ENCODE measurements at regions not wholly inside any gene's neighbourhood (a gene's known extent, or its start where the extent isn't known, plus 50 kb on each side); places are given as distances from the start of the nearest gene placed in this dataset.

DNA sequence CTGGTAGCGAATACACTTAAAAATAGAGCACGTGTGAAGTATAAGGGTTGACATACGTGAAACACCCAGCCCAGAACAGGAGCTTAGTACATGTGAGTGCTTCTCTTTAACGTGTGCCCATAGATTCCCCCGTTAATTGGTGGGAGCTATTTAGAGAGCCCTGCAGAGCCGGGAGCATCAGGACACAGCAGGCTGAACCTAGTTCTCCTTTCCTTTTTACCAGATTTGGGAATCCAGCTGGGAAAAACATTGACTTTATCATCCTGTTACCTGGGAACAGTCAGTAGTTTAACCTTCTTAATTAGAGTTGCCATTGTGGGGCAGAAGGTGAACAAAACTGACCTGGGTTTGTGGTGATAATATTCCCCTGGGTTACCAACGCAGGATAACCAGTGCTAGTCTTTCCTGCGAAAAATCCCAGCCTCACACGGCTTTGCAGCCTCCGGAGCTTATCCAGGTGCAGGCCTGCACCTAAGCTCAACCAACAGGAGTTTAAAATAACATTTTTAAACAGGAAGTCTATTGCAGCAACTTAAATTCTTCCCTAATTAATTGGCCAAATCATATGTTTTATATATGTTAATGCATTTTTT is 78.1 kb upstream of the SPTBN1 start:
- no peak overlapping the region for H3K27ac ChIP-seq (ENCODE audit: low read length)
- H3K4me3 ChIP-seq (ENCODE audit: low read length), result no peak overlapping the region
- DNase-seq (no peak), ATAC-seq (no peak)
- WGBS, result 72% methylated on average over 10 of the region's 10 CpGs
- peaks cover under 1% of the 10 kb centered on the region for H3K4me1 ChIP-seq (ENCODE audit: control insufficient read depth, insufficient read depth, low read length)
- intact Hi-C loops (cut with DNase I), result no loop called here
- H3K27me3 ChIP-seq (ENCODE audit: control insufficient read depth, insufficient read depth), result no peaks in the 10 kb centered on the region
- no peaks in the 10 kb centered on the region for H3K9me3 ChIP-seq (ENCODE audit: control insufficient read depth, low read length)

DNA sequence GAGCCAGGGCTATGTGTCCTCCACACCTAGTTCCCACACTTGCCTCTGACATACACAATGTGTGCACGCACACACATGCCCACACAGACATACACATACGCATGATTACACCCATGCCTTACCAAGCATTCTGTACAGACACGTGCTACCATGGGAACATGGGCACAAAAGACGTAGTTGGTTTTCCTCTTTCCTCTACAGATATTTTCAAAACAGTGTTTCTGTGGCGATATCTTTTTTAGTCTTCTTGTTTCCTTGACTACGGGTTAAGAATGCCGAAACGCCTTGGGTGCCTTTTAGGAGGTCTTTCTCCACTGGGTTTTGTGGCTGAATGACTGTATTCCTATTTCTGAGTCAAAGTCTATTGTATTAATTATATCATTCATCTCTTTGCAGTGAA is 75.5 kb upstream of the SPTBN1 start:
- H3K9me3 ChIP-seq (ENCODE audit: control insufficient read depth, low read length), result no peaks in the 10 kb centered on the region
- H3K27ac ChIP-seq (ENCODE audit: low read length), result no peak overlapping the region
- ATAC-seq (no peak), DNase-seq (no peak)
- H3K27me3 ChIP-seq (ENCODE audit: control insufficient read depth, insufficient read depth), result no peaks in the 10 kb centered on the region
- intact Hi-C loops (cut with DNase I), result no loop called here
- WGBS, result 82% methylated on average over 8 of the region's 8 CpGs
- no peak overlapping the region for H3K4me3 ChIP-seq (ENCODE audit: low read length)
- peaks cover 3% of the 10 kb centered on the region for H3K4me1 ChIP-seq (ENCODE audit: control insufficient read depth, insufficient read depth, low read length)

DNA sequence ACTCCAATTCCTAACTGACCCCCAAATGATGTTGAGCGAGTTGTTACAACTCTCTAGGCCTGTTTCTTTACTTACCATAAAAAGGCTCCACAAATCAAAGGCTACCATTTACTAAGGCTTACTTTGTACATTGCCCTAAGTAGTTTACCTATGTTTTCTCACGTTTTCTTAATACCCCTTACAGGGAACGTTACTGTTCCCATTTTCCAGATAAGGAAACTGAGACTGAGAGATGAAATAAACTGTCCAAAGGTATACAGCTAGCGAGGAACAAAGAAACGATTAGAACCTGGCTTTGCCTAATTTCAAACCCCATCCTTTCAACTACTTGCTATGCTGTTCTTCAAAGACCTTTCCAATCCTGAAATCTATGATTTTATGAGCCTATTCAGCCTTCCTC is 74.8 kb upstream of the SPTBN1 start:
- Histone ChIP-seq H3K9me3 (ENCODE audit: control insufficient read depth, low read length) (no peaks in the 10 kb centered on the region), H3K4me1 (ENCODE audit: control insufficient read depth, insufficient read depth, low read length) (peaks cover 5% of the 10 kb centered on the region), H3K27me3 (ENCODE audit: control insufficient read depth, insufficient read depth) (no peaks in the 10 kb centered on the region), H3K4me3 (ENCODE audit: low read length) (no peak overlapping the region), H3K27ac (ENCODE audit: low read length) (no peak overlapping the region)
- WGBS, result 94% methylated on average over 5 of the region's 5 CpGs
- ATAC-seq (no peak), DNase-seq (no peak)
- intact Hi-C loops (cut with DNase I), result no loop called here

DNA sequence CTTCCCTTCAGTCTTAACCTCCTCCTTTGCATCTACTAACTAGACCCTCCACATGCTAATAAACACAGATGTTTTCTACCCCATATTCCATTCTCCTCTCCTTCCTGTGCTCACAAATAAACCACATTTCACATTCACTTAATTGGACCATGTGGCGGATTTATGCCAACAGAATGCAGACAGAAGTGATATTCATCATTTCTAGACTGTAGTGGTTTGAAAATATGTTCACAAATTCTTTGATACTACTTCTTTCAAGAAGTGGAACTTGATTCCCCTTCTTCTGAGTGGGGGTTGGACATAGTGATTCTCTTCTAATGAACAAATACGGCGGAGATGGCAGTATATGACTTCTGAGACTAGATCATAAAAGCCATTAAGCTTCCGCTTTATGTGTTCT is 73.5 kb upstream of the SPTBN1 start:
- H3K27ac ChIP-seq (ENCODE audit: low read length), result no peak overlapping the region
- intact Hi-C loops (cut with DNase I), result no loop called here
- no peaks in the 10 kb centered on the region for H3K27me3 ChIP-seq (ENCODE audit: control insufficient read depth, insufficient read depth)
- ATAC-seq (no peak), DNase-seq (no peak)
- H3K9me3 ChIP-seq (ENCODE audit: control insufficient read depth, low read length), result no peaks in the 10 kb centered on the region
- H3K4me1 ChIP-seq (ENCODE audit: control insufficient read depth, insufficient read depth, low read length), result peaks cover 6% of the 10 kb centered on the region
- no peak overlapping the region for H3K4me3 ChIP-seq (ENCODE audit: low read length)
- WGBS, result 97% methylated on average over 4 of the region's 4 CpGs

DNA sequence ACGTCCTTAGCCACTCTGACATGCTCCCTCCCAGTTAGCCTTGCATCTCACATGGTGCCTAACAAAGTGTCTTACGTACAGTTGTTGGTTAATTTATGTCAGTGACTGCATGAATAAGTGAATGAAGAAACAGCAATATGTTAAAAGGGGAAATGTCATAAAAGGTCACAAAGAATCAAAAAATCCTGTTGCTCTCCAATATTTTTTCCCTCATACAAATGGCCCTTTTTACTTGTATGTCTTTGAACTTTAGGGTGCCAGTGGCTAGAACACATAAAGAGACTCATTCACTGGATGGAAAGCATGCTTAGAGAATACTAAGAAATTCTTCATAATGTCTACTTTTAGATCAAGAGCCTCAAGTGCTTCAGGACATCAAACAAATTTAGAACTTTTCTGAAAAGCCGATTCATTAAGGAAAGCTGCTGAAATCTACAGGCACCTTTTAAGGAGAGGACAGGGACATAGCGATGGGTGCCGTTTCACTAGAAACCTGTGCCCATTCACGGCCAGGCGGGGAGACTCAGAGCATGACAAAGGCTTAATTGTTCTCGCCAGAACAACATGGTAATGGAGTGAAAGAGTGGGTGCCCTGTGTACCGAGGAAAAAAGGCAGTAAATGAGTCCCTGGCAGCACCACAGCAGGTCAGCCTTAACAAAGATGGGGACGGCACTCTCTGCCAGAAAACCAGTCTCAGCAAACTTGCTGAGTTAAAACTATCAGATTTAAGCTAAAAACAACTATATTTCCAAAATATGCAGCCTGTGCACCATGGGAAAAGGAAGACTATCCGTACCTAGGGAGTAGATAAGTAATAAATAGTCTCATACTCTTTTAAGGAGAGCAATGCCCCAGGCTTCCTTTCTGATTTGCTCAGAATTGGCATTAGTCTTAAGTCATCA is 71.6 kb upstream of the SPTBN1 start:
- no peak for DNase-seq
- Histone ChIP-seq H3K9me3 (ENCODE audit: control insufficient read depth, low read length) (no peaks in the 10 kb centered on the region), H3K4me1 (ENCODE audit: control insufficient read depth, insufficient read depth, low read length) (peaks cover 12% of the 10 kb centered on the region), H3K27me3 (ENCODE audit: control insufficient read depth, insufficient read depth) (no peaks in the 10 kb centered on the region), H3K27ac (ENCODE audit: low read length) (peak overlapping the region; percentile 20), H3K4me3 (ENCODE audit: low read length) (no peak overlapping the region)
- intact Hi-C loops (cut with DNase I), result no loop called here
- ATAC-seq, result peak in 1 of 2 donors; percentile 28
- 66% methylated on average over 11 of the region's 11 CpGs for WGBS

DNA sequence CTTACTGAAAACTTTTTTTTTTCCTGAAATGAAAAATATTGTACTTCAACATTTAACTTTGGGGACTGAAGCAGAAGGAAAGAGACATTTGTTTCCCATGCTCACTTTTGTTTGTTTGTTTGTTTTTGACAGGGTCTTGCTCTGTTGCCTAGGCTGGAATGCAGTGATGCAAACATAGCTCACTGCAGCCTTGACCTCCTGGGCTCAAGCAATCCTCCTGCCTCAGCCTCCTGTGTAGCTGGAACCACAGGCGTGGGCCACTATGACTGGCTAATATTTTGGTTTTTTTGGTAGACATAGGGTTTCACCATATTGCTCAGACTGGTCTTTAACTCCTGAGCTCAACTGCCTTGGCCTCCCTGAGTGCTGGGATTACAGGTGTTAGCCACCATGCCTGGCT is 70.9 kb upstream of the SPTBN1 start:
- Histone ChIP-seq H3K27ac (ENCODE audit: low read length) (no peak overlapping the region), H3K9me3 (ENCODE audit: control insufficient read depth, low read length) (no peaks in the 10 kb centered on the region), H3K27me3 (ENCODE audit: control insufficient read depth, insufficient read depth) (no peaks in the 10 kb centered on the region), H3K4me1 (ENCODE audit: control insufficient read depth, insufficient read depth, low read length) (peaks cover 12% of the 10 kb centered on the region), H3K4me3 (ENCODE audit: low read length) (no peak overlapping the region)
- ATAC-seq (no peak), DNase-seq (no peak)
- intact Hi-C loops (cut with DNase I), result no loop called here
- WGBS, result 94% methylated on average over 1 of the region's 1 CpG

DNA sequence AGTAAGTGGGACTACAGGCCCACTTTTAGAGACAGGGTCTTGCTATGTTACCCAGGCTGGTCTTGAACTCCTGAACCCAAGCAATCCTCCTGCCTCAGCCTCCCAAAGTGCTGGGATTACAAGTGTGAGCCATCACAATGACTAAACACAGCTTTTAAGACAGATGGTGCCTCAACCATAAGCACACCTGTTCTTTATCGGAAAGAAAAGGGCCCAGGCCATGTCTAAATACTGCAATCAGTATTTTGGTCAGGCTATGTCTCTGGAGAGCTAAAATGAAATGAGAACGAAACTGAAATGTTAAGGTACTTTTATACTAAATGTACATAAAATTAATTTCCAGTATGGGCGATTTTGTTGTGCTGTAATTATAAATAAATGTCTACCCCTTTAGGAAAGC is 69.5 kb upstream of the SPTBN1 start:
- Histone ChIP-seq H3K27ac (ENCODE audit: low read length) (peak overlapping the region; percentile 87), H3K4me1 (ENCODE audit: control insufficient read depth, insufficient read depth, low read length) (peaks cover 12% of the 10 kb centered on the region), H3K4me3 (ENCODE audit: low read length) (no peak overlapping the region), H3K27me3 (ENCODE audit: control insufficient read depth, insufficient read depth) (no peaks in the 10 kb centered on the region), H3K9me3 (ENCODE audit: control insufficient read depth, low read length) (no peaks in the 10 kb centered on the region)
- WGBS, result 66% methylated on average over 3 of the region's 3 CpGs
- intact Hi-C loops (cut with DNase I), result no loop called here
- no peak for DNase-seq
- ATAC-seq, result no peak

DNA sequence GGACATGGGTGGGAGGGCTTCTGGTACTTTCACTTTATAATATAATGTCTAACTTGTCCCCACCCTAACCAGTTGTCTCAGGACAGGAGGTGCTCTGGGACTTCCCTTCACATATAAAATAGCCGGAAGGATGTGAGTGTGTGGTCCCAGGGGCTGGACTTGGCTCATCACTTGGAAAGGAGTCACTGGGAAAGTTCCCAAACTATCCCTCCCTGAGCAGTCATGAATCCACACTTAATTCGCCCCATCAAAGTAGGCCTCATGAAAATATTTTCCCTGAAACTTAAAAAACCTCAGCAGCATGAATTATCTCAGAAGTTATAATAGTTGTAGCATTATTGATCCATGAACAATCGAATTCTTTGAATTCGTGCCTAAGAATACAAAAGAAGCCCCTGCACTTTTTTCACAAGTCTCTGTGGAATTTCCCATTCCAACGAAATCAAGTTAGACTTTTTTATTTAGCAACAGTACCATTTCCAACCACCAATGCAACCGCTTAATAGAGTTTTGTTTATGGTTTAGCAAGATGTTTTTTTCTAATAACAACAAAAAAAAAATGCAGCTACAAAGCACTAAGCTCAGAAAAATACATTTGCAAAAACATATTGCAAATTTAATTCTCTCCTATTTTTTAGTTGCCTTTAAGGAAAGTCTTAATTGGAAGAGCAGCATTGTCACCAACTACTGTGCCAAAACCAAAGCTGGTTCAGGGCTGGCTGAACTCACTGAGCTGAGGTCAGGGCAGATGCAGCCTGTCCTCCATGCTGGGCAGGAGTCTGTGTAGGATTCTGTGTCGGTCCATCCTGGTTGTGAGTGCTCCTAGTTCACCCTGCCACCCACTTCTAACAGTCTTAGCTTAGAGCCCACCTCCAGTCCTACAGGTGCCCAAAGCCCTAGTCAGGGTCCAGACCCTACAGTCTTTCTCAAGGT is 68.8 kb upstream of the SPTBN1 start:
- peak; percentile 89 to 95 for ATAC-seq
- Histone ChIP-seq H3K27ac (ENCODE audit: low read length) (peak overlapping the region; percentile 76), H3K4me3 (ENCODE audit: low read length) (no peak overlapping the region), H3K4me1 (ENCODE audit: control insufficient read depth, insufficient read depth, low read length) (peaks cover 12% of the 10 kb centered on the region), H3K9me3 (ENCODE audit: control insufficient read depth, low read length) (no peaks in the 10 kb centered on the region), H3K27me3 (ENCODE audit: control insufficient read depth, insufficient read depth) (no peaks in the 10 kb centered on the region)
- DNase-seq, result peak in 2 of 3 donors; percentile 49 to 84
- 37% methylated on average over 7 of the region's 7 CpGs for WGBS
- intact Hi-C loops (cut with DNase I), result no loop called here

DNA sequence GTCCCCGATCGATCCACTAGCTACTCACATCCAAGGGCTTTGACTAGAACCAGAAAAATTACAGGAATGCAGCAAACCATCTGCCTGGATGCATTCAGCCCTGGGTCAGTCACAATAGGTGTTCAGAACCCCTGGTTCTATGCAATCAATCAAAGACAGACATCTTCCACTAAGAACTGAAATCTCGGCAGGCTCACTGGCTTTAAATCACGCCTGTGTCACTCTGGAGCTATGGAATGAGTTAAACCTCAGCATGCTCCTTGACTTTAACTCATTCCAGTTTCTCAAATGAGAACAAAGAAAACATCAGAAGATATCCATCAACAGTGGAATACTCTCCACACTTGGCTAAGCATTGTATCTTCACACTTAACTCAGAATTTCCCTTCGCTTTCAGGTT is 68.1 kb upstream of the SPTBN1 start:
- peak overlapping the region; percentile 75 for H3K27ac ChIP-seq (ENCODE audit: low read length)
- peaks cover 12% of the 10 kb centered on the region for H3K4me1 ChIP-seq (ENCODE audit: control insufficient read depth, insufficient read depth, low read length)
- intact Hi-C loops (cut with DNase I), result no loop called here
- no peak for DNase-seq
- no peak for ATAC-seq
- H3K4me3 ChIP-seq (ENCODE audit: low read length), result no peak overlapping the region
- no peaks in the 10 kb centered on the region for H3K9me3 ChIP-seq (ENCODE audit: control insufficient read depth, low read length)
- WGBS, result 87% methylated on average over 5 of the region's 5 CpGs
- H3K27me3 ChIP-seq (ENCODE audit: control insufficient read depth, insufficient read depth), result no peaks in the 10 kb centered on the region

DNA sequence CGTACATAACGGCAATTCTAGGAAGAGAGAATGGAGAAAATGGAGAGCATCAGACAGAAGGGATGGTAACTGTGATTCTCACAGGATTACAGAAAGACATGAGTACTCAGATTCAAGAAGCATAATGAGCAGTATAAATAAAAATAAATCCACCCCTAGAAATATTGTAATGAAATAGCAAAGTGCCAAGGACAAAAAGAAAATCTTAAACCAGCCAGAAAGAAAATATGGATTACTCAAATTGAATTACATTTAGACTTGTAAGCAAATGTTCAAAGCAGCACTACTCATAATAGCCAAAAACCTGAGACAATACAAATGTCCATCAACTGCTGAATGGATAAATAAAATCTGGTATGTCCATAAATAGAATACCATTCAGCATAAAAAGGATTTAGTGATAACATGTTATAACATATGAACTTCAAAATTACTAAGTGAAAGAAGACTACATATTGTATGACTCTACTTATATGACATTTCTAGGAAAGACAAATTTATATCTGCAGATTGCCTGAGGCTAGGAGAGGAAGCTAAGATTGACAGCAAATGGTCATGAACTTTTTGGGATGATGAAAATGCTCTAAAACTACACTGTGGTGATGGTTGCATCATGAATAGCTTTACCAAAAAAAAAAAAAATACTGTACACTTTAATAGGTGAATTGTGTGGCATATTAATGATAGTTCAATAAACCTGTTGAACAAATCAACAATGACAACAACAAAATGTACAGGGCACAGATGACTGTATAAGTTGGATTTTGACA is 63.4 kb upstream of the SPTBN1 start:
- WGBS, result 96% methylated on average over 2 of the region's 2 CpGs
- H3K4me1 ChIP-seq (ENCODE audit: control insufficient read depth, insufficient read depth, low read length), result peaks cover 4% of the 10 kb centered on the region

More for the DNA sequence above, 63.4 kb upstream of the SPTBN1 start:
- intact Hi-C loops (cut with DNase I), result no loop called here
- ATAC-seq (no peak), DNase-seq (no peak)
- H3K4me3 ChIP-seq (ENCODE audit: low read length), result no peak overlapping the region
- H3K27me3 ChIP-seq (ENCODE audit: control insufficient read depth, insufficient read depth), result no peaks in the 10 kb centered on the region
- no peaks in the 10 kb centered on the region for H3K9me3 ChIP-seq (ENCODE audit: control insufficient read depth, low read length)
- no peak overlapping the region for H3K27ac ChIP-seq (ENCODE audit: low read length)
